GM23248 (cell line): ENCODE measurements at regions not wholly inside any gene's neighbourhood (a gene's known extent, or its start where the extent isn't known, plus 50 kb on each side); places are given as distances from the start of the nearest gene placed in this dataset.

ENCODE experiments used
- EZH2 ChIP-seq: fragments of 200-600 bp; sonication (generic); IDR thresholded peaks from 2 replicates; pipeline ENCODE4 v1.6.1; 2018; ENCODE audit warnings: antibody characterized with exemption, mild to moderate bottlenecking; ENCODE audit not compliant: insufficient read depth, poor library complexity, severe bottlenecking
- EZH2phosphoT487 ChIP-seq: fragments of 200-600 bp; sonication (generic); IDR thresholded peaks from 2 replicates; pipeline ENCODE4 v1.6.1; 2018; ENCODE audit warnings: antibody characterized with exemption, moderate library complexity, mild to moderate bottlenecking, low read depth; ENCODE audit not compliant: insufficient read depth

- TF ChIP-seq EZH2, result no peak
- TF ChIP-seq EZH2phosphoT487, result no peak
These were observed 185.2 kb downstream of the MYLK4 start for GRCh38 chr6:2565499-2565898.
